ENCODE measurements at regions not wholly inside any gene's neighbourhood (a gene's known extent, or its start where the extent isn't known, plus 50 kb on each side); places are given as distances from the start of the nearest gene placed in this dataset.

DNA sequence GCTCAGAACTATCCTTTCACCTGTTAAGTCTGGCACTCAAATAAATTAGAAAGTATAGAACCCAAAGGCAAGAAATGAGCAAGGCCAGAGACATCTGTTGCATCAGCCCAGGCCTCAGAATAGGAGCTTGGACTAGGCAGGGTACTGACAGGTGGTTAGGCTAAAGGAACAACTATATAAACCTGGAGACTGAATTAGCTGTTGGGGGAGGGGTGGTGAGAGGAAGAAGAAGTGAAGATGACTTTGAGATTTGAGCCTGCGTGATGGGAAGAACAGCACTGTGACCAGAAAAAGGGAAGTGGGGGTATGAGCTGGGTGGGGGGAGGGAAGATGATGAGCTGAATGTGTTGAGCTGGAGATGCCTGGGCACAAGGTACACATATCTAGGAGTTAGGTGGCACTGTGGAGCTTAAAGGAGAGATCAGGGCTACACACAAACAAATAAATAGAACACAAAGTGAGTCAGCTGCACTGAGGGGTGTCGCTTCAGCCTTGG is 244.7 kb downstream of the PTEN start:
- no peak for DNase-seq (ENCODE audit: low read depth)

DNA sequence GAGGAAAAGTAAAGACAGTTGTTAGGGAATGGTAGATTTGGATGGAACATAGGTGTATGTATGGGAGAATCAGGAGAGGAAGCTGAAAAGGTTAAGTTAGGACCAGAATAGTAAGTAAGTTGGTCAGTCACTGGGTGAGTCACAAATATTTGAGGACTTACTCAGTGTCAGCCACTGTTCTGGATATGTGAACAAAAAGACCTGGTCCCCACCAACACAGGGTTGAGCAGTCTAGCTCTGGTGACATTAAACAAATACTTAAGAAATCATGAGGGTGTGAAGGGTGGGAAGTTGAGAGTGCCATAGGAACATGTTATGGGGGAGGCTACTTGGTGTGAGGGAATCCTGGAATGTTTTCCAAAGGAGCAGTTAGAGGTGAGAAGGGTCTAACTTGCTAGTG is 246.9 kb downstream of the PTEN start:
- DNase-seq (ENCODE audit: low read depth), result no peak

DNA sequence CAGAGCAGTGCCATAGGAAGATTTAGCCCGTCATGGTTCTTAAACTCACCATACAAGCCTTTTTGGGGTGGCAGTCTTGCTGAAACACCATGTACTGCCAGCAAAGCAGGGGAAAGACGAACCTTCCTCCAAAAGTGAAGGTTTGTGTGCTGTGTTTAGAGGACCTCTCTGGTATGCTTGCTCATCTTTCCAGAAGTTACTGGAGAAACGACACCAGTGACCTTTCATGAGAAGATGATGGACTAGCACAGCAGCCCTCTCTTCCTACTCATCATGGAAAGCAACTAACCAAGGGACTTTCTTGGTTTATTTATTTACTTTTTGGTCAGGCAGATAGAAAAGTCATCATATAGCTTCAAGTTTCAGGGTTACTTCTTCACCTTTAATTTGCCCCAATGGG is 247.4 kb downstream of the PTEN start:
- DNase-seq (ENCODE audit: low read depth), result no peak

DNA sequence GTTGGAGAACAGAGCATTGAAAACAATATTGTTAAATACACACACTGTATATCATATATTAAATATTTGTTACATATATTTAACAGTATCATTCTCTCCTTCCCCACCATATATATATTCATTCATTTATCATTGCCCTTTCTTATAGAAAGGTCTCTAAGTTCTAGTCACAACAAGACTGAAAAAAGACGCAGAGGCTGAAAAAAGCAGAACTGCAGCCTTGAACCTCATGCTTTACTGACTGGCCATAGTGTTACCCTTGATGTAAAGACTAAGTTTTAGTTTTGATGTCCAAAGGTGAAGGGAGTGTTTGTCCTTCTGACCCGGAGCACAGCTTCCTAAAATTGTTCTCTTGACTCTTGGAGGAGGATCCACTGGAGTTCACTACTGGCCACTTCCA is 247.9 kb downstream of the PTEN start:
- no peak for DNase-seq (ENCODE audit: low read depth)

DNA sequence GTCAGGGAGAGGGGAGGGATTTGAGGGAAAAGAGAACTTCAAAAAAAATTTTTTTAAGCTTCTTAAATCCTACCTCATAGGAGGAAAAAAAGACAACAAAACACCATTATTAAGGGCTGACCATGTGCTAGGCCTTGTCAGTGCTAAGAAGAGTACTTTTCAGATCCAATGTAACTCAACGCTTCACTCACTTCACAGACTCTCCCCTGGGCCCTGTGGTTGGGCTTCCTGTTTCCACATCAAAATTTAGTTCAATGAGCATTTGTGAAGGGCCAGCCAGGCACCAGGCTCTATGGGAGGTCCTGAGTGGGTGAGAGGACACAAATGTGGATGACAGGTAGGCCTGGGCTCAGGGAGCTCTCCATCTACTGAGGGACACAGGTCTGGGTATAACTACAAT is 249.8 kb downstream of the PTEN start:
- no peak for DNase-seq (ENCODE audit: low read depth)

DNA sequence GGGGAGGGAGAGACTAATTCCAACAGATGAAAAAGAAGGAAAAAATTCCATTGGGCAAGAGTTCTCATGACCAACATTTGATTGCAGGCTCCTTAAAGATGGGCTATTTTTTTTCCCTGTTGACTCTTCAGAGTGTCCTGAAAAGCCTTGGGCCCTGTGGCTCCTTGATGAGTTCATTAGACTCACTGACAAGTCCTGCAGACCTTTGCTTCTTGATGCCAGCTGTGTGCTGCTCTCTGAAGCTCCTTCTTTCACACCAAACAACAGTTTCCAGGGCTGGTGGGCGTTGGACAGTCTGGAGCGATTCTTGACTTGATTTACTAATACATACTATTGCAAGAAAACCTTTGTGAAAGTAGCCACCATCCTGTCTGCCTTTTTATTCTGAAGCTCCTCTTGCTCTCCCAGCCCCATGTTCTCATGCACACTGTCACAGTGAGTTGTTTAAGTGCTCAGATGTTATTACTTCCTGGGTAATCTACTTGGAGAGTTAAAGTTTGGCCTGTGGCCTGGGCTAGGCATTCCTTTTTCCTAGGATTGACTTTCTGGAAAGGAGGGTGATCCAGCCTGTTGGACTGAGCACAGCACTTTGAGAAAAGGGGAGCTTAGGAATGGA is 250.3 kb downstream of the PTEN start:
- no peak for DNase-seq (ENCODE audit: low read depth)

DNA sequence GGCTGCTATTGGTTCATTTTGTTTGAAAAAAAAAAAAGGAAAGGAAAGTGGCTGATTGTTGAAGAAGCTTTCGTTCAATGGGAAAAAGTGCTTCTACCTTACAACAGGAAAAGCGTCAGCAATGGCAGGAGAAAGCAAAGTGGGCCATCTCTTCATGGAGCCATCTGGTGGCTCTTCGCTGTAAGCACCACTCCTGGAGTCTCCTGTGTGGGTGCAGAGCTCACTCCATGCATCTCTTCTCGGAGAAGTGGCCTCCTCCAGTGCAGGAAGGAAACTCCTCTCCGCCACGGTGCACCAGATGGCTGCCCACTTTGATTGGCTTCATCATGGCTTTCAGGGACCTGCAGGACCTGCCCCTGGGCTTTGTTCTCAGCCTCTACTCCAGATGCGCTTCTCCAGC is 250.9 kb downstream of the PTEN start:
- DNase-seq (ENCODE audit: low read depth), result no peak

DNA sequence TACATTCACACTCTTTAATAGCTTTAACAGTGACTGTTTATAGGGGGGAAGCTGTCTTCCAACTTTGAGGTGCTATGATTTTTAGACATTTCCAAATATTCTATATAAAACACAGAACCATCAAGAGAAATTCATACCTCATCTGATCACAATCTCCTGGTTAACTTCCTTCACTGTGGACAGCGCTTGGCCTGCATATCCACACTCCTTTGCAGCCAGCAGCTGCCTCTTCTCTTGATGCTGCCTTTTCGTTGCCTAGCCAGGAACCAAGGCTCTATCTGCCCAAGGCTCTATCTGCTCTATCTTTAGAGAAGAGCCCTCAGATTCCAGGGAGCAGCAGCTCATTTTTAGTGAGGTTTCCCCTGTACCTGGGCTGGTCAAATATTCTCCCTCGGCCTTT is 252.0 kb downstream of the PTEN start:
- no peak for DNase-seq (ENCODE audit: low read depth)

DNA sequence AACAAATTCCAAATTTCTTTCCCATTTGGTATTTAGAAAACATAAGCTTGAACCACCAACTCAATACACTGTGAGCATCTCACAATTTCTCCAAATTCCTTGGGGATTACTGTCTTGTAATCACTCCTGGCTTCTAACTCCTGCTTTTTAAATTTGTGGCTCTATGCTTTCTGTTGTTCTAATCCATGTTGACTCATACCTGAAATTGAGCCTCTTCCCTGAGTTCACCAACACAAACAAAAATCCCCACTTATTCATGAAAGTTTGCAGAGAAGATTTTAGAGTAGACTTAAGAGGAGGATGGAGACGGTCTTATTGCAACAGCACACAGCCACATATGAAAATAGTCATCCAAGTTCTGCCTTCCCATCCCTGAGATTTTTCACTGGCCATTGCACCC is 252.5 kb downstream of the PTEN start:
- no peak for DNase-seq (ENCODE audit: low read depth)

DNA sequence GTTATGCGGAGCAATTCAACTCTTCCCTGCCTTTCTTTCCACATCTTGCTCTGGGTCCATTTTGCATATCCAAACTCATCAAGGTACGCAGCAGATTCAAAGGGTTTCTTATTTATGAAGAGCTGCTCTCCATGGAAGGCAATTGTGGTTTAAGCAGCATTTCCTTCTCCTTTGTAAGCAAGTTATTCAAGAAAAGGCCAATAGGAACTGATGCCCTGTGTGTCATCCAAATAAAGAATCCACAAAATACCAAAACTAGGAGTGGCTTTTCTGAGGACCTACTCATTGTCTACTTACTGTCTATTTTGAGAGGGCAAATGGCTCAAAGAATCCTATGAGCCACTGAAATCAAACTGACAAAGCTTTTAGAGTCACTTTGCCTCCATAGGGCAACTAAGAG is 253.1 kb downstream of the PTEN start:
- DNase-seq (ENCODE audit: low read depth), result no peak

DNA sequence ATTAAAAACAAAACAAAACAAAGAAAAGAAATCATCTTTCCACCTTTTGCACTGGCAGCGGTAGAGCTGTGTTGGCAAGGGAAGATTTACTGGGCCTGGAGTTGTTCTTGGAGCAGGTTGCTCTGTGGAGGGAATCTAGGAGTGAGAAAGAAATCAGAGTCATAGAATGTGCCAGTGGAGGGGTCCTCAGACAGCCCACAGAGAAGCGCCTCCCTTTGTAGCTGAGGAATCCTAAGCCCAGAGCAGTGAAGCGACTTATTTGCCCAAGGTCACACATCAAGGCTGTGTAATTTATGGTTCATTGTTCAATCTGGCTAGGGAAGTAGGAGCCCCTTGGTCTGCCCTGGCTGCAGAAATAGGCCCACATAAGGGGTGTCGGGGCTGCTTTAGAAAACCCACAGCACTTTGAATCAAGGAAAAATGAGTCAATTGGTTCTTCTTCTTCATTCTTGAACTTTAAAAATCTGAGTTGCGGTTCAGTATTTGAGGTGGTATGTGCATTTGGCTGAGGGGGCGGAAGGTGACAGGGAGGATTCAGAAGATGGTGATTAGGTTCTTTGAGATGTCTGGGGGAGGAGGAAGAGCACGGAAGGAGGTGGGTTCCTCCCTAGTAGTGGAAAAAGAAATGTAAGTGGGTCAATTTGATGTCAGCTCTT is 253.7 kb downstream of the PTEN start:
- DNase-seq (ENCODE audit: low read depth), result peak; percentile 38

DNA sequence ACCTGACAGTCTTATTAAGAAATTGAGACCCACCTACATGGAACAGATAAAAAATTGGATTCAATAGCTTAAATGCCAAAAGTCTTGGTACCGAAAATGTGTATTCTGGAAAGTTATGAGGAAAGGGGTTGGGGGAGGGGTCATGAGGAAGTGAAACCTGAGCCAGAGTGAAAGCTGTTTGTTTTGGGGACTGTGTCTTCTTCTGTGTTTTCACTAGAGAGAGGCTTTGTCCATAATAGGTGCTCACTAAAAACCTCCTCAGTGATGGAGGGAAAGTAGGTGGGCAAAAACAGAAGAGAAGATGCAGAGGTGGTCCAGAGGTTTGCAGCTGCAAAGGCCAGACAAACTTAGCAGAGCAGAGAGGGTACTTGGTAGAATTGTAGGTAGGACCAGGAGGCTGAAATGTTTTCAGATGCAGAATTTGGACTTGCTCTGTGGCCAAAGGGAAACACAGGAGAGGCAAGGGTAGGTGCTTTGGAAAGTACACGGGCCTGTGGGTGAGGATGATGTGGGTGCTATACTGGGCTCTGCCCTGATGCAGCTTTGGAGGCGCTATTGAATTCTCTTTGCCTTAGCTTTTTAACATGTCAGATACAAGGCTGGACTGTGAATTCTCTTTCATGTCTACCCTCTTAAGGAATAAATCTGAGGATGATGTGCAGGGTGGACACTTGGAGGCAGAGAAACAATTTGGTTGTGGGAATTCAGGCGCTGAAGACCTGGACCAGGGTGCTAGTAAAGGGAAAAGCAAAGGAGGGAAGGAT is 254.6 kb downstream of the PTEN start:
- DNase-seq (ENCODE audit: low read depth), result no peak

DNA sequence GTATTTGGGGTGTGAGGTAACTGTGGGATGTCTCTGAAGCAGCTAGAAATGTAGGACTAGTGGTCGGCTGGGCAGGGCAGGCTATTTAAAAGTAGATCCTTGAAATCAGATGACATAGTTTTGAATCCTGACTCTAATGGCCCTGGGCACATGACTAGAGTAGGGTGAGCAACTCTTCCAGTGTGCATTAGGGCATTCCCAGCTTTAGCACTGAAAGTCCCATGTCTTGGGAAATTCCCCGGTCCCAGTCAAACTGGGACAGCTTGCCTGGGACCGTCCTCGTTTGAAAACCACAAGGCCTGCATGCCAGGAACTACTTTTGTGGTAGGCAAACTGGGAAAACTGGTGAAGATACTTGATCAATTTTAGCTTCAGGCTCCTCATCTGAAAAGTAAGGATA is 255.3 kb downstream of the PTEN start:
- DNase-seq (ENCODE audit: low read depth), result no peak

DNA sequence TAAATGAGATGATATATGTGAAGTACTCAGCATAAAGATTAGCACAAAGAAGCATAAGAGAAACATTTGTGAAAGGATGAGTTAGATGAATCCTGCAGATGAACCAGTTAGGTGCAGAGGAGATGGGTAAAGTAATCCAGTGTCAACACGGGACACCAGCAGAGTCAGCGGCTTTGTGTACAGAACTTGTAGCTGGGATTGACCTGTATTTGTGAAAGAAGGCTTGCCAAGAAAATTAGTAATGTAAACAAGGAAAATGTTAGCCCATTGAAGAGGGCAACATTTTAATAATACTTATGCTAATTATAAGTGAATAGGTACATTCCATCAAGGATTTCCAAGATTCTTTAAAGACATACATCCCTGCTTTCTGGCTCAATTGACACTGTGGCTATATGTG is 255.7 kb downstream of the PTEN start:
- no peak for DNase-seq (ENCODE audit: low read depth)

DNA sequence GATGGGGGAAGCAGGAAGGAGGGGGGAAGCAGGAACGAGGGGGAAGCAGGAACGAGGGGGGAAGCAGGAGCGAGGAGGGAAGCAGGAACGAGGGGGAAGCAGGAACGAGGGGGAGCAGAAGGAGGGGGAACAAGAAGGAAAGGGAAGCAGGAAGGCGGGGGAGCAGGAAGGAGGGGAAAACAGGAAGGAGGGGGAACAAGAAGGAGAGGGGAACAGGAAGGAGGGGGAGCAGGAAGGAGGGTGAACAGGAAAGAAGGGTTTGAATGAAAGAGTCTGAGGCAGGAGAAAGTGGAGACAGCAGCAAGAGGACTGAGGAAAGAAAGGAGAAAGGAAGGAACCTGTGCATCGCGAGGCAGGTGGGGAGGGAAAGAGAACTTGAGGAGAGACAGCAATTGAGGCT is 256.6 kb downstream of the PTEN start:
- DNase-seq (ENCODE audit: low read depth), result no peak

DNA sequence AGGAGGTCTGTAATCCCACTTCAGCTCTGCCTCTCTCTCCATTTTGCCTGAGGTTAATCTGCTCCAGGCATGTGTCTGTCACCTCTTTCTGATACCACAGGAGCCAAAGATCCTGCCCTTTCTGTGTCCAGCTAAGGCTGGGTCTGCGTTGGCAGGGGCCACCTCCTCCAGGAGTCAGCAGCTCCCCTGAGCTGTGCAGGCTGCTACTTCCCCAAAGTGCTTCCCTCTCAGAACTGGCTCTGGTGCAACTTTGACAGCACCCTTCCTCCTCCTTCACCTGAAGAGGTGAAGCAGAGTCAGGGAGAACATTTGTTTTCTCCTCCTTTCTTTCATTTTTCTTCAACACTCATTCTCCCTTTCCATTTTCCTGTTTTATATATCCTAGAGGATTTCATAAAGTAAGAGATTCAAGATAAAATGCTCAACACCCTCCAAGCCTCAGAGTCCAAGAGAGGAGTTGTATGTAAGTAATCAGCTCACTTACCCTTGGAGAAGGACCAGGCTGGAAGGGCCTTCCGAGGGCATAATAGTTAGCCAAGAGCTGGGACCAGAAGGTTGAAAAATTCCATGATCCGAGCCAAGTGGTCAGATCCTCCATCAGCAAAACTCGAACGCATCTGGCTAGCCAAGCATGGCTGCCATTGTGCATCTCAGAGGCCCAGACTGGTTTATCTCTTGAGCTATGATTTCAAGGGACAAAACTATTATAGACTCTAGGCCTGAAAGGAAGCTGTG is 257.3 kb downstream of the PTEN start:
- no peak for DNase-seq (ENCODE audit: low read depth)

DNA sequence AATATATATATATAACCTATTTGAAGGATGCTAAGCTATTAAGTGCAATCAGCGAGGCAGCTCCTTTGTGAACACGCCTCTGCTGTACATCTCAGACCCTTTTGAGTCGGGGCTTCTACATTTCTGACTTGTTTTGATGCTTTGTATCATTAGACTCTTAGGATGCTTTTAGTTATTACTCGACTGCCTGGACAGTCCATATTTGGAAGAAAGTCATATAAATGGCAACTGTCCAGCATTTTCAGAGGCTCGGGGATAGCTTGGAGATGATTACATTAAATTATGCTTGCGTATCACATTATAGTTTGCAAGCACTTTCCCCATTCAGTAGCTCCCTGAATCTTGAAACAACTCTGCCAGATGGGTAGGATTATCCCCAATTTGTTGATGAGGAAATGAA is 257.9 kb downstream of the PTEN start:
- no peak for DNase-seq (ENCODE audit: low read depth)

DNA sequence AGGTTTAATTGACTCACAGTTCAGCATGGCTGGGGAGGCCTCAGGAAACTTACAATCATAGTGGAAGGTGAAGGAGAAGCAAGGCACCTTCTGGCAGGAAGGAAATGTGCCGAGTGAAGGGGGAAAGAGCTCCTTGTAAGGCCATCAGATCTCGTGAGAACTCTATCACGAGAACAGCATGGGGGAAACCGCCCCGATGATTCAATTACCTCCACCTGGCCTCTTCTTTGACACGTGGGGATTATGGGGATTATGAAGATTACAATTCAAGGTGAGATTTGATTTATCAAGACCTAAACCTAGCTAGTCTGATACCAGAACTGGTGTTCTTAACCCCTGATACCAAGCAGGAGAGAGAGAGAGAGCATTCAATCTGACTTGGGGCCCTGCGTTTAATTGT is 258.7 kb downstream of the PTEN start:
- no peak for DNase-seq (ENCODE audit: low read depth)

DNA sequence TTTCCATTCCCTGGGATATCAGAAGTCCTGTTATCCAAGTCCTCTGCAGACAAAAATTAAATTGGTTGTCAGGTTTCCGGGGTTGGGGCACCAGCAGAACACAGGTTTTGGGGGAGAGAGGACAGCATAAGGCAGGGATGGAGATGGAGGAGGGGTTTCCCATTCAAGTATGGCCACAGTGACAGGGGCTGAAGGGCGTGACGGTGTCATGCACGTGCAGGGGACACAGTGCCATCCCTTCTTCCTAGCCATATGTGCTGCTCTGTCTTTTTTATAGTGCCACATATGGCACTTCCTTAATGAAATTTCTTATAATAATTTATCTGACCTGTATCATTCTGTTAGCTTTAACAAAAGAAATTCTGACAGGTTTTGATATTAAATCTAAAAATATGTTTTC is 259.2 kb downstream of the PTEN start:
- no peak for DNase-seq (ENCODE audit: low read depth)

DNA sequence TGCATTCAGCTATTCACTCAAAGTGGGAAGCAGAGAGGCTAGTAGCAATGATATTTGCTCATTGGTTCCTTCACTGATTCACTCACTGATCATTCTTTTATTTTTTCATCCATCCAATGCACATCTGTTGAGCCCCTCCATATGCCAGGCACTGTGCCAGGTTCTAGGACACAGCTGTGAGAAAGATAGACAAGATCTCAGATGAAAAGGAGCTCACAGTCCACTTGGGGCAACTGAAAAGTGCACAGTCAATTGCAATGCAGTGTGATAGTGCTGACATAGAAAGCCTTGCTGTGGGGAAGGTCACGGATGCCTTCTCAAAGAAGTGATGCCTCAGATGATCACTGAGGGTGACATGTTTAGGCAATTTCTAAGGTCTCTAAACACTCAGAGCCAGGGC is 262.3 kb downstream of the PTEN start:
- DNase-seq (ENCODE audit: low read depth), result no peak

DNA sequence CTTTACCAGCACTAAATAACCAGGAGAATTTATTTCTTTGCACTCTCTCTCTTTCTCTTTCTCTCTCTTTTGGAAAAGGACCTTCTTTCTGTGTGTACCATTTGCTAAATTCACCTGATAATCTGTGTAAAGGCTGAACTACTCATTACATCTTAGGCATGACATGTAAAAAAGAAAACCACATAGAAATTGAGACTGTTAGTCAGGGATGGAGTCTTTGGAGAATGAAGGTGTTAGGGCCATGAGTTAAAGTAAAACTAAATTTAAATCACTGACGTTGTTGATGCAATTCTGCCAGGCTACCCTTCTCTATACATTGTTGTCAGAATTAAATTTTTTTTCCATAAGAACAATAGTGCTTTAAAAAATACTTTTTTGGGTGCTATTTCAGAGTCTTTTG is 263.3 kb downstream of the PTEN start:
- DNase-seq (ENCODE audit: low read depth), result no peak

DNA sequence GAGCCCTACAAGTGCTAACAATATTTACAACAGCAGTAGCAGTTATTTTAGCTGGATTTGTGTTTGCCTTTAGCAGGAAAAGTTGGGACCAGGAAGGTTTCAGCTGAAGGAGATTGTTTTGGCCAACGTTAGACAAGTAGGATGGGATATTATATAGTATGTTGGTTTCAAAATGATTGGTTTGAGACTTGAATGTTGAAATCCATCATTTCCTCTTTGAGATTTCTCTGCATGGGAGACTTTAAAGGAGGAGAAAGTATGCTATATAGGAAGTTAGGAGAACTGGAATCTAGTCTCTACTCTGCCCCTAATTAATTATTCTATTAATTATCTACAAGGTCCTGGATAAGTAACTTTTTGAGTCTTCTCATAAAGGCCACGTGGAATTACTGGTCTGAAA is 263.8 kb downstream of the PTEN start:
- DNase-seq (ENCODE audit: low read depth), result no peak

DNA sequence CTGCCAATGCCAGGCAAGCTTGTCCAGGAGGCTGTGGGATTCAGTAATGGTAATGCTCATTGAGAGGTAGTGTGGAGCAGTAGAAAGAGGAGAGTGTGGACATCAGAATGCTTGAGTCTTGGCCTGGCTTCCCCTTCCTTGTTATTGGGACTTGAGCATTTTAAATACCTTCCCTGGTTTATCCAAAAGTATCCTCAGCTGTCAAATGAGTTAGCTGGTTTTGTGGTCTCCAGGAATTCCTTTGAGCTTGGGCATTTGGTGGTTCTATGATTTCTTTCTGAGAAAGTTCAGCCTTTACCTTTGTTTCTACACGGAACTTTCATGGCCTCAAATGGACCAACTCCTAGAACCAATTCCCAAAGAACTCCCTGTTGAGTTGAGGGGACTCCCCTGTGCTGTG is 264.3 kb downstream of the PTEN start:
- no peak for DNase-seq (ENCODE audit: low read depth)

All from activated gamma-delta T cell treated with anti-CD3 and anti-CD28 coated beads, Interleukin-2, amount 50 U/mL, for 16 hours (primary cell).